Endothelial cell (in vitro differentiated cells): ENCODE measurements at regions not wholly inside any gene's neighbourhood (a gene's known extent, or its start where the extent isn't known, plus 50 kb on each side); places are given as distances from the start of the nearest gene placed in this dataset.

ENCODE experiments used
- DNase-seq: peaks from one replicate; pipeline ENCODE4 v3.0.0; 2021; ENCODE audit warnings: low spot score
- H3K27ac Mint-ChIP-seq: one replicate; pipeline ENCODE4 v1.8.0; 2021; ENCODE audit warnings: mixed read lengths, inconsistent platforms; ENCODE audit not compliant: unreplicated experiment
- H3K27me3 Mint-ChIP-seq: one replicate; pipeline ENCODE4 v1.8.0; 2021; ENCODE audit warnings: mild to moderate bottlenecking, moderate library complexity, mixed read lengths, inconsistent platforms; ENCODE audit not compliant: unreplicated experiment
- H3K36me3 Mint-ChIP-seq: one replicate; pipeline ENCODE4 v1.8.0; 2021; ENCODE audit warnings: mild to moderate bottlenecking, low read depth, mixed read lengths, inconsistent platforms; ENCODE audit not compliant: unreplicated experiment
- H3K4me1 Mint-ChIP-seq: one replicate; pipeline ENCODE4 v1.8.0; 2021; ENCODE audit warnings: mild to moderate bottlenecking, mixed read lengths, inconsistent platforms; ENCODE audit not compliant: unreplicated experiment
- H3K4me3 Mint-ChIP-seq: one replicate; pipeline ENCODE4 v1.8.0; 2021; ENCODE audit warnings: mild to moderate bottlenecking, mixed read lengths, inconsistent platforms; ENCODE audit not compliant: unreplicated experiment
- H3K9me3 Mint-ChIP-seq: one replicate; pipeline ENCODE4 v1.8.0; 2021; ENCODE audit warnings: mixed read lengths, inconsistent platforms; ENCODE audit not compliant: unreplicated experiment
- CTCF ChIP-seq: fragments of 200-600 bp; sonication (generic); IDR thresholded peaks from one replicate; pipeline ENCODE4 v1.5.0; 2021; ENCODE audit warnings: antibody characterized with exemption; ENCODE audit not compliant: unreplicated experiment

DNA sequence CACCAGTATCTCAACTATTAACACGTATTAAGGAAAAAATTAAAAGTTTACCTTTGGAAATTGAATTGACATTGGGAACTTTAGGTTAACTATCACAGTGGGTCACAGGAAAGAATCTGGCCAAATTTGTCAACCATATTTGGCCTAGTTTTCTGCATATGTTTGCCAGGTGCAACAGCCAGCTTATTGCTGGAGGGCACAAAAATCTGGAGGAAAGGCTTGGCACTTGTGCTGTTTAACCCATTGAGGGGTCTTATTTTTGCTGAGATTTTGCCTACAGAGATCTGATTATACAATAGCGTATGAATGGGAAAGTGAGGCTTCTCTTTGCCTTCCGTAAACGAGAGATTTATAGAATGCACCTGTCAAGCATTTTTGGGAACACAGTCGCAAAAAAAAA is 190.4 kb downstream of the PRL start:
- Mint-ChIP-seq H3K36me3 (peaks cover 13% of the 10 kb centered on the region), H3K4me3 (no peak overlapping the region), H3K27ac (no peak overlapping the region), H3K9me3 (no peaks in the 10 kb centered on the region), H3K27me3 (peaks cover 2% of the 10 kb centered on the region), H3K4me1 (no peaks in the 10 kb centered on the region)
- no peak for TF ChIP-seq CTCF
- no peak for DNase-seq

DNA sequence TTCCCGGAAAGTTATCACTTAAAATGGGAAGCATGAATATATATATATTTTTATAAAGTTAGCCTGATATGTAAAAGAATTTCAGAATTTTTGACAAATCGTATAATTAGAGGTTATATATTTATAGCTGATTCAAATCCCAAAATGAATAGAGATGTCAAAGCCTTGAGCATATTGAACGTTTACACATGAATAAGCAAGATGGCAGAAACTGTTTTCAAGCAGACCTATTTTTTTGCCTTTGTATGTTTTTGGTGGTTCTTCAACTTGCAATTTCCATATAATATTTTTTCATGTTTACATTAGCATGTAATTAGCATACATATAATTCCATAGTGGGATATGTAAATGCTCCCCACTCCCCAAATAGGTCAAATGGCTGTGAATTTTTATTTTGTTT is 189.9 kb downstream of the PRL start:
- Mint-ChIP-seq H3K36me3 (peaks cover 13% of the 10 kb centered on the region), H3K27ac (no peak overlapping the region), H3K9me3 (no peaks in the 10 kb centered on the region), H3K4me1 (no peaks in the 10 kb centered on the region), H3K27me3 (peaks cover 2% of the 10 kb centered on the region), H3K4me3 (no peak overlapping the region)
- TF ChIP-seq CTCF = no peak
- DNase-seq = no peak

GRCh38 chr6:22108199-22108598 is 188.6 kb downstream of the PRL start:
- Mint-ChIP-seq H3K27ac (no peak overlapping the region), H3K4me3 (no peak overlapping the region), H3K27me3 (peaks cover 2% of the 10 kb centered on the region), H3K9me3 (no peaks in the 10 kb centered on the region), H3K4me1 (no peaks in the 10 kb centered on the region), H3K36me3 (peaks cover 9% of the 10 kb centered on the region)
- TF ChIP-seq CTCF = no peak
- no peak for DNase-seq

- no peaks in the 10 kb centered on the region for H3K4me1 Mint-ChIP-seq
- DNase-seq = no peak
- no peaks in the 10 kb centered on the region for H3K9me3 Mint-ChIP-seq
- H3K4me3 Mint-ChIP-seq = no peak overlapping the region
- H3K27ac Mint-ChIP-seq = no peak overlapping the region
- peaks cover 9% of the 10 kb centered on the region for H3K36me3 Mint-ChIP-seq
- TF ChIP-seq CTCF = no peak
- peaks cover 2% of the 10 kb centered on the region for H3K27me3 Mint-ChIP-seq
Measured at GRCh38 chr6:22110061-22110460, 186.8 kb downstream of the PRL start.

DNA sequence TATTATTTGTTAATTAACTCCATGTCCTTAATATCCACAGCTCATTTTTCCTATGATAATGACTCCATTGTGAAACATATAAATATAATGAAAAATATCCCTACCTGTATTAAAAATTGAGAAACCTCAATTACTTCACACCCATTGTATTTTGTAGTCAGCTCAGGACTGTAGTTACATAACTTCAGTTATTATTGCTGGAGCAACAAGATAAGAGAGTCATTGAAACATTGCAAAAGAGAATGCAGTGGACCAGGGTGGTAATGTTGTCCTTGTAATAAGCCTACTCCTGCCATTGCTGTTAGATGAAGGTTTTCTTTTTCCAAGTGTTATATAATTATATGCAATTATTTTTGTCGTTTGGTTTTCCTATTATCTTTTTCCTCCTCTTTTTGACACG is 184.4 kb downstream of the PRL start:
- H3K4me1 Mint-ChIP-seq = no peaks in the 10 kb centered on the region
- H3K4me3 Mint-ChIP-seq = no peak overlapping the region
- peaks cover 2% of the 10 kb centered on the region for H3K27me3 Mint-ChIP-seq
- TF ChIP-seq CTCF = no peak
- peaks cover 13% of the 10 kb centered on the region for H3K36me3 Mint-ChIP-seq
- no peaks in the 10 kb centered on the region for H3K9me3 Mint-ChIP-seq
- no peak for DNase-seq
- H3K27ac Mint-ChIP-seq = no peak overlapping the region
